Adipocyte (in vitro differentiated cells): ENCODE measurements at regions not wholly inside any gene's neighbourhood (a gene's known extent, or its start where the extent isn't known, plus 50 kb on each side); places are given as distances from the start of the nearest gene placed in this dataset.

Experiments used
- DNase-seq: peaks from one replicate; pipeline ENCODE4 v3.0.0-alpha.2; 2015; ENCODE audit warnings: low read depth
- H3K27me3 ChIP-seq: replicated peaks from 2 replicates; pipeline ENCODE4 v1.7.0; 2013; ENCODE audit warnings: mild to moderate bottlenecking, low read length, moderate library complexity; ENCODE audit not compliant: control insufficient read depth, insufficient read depth
- H3K36me3 ChIP-seq: 2 replicates; pipeline ENCODE4 v1.7.0; 2013; ENCODE audit warnings: low read length, mild to moderate bottlenecking, moderate library complexity; ENCODE audit not compliant: control insufficient read depth, insufficient read depth, severe bottlenecking
- H3K4me1 ChIP-seq: 2 replicates; pipeline ENCODE4 v1.7.0; 2013; ENCODE audit warnings: mild to moderate bottlenecking, low read length, moderate library complexity; ENCODE audit not compliant: control insufficient read depth, insufficient read depth
- H3K4me3 ChIP-seq: 2 replicates; pipeline ENCODE4 v1.7.0; 2013; ENCODE audit warnings: mild to moderate bottlenecking, low read length, moderate library complexity
- H3K9ac ChIP-seq: 2 replicates; pipeline ENCODE4 v1.7.0; 2013; ENCODE audit warnings: mild to moderate bottlenecking, low read length, moderate library complexity
- H3K9me3 ChIP-seq: 2 replicates; pipeline ENCODE4 v1.7.0; 2013; ENCODE audit warnings: mild to moderate bottlenecking, low read length, moderate library complexity; ENCODE audit not compliant: control insufficient read depth

- no peak overlapping the region for H3K9ac ChIP-seq
- no peaks in the 10 kb centered on the region for H3K27me3 ChIP-seq
- H3K4me1 ChIP-seq: peaks cover 20% of the 10 kb centered on the region
Observed at GRCh38 chr12:89935850-89936249, 227.2 kb upstream of the ATP2B1 start.

GRCh38 chr12:89933911-89934310, 225.3 kb upstream of the ATP2B1 start:
- Histone ChIP-seq H3K36me3 (no peaks in the 10 kb centered on the region), H3K4me3 (no peak overlapping the region), H3K27me3 (no peaks in the 10 kb centered on the region), H3K4me1 (peaks cover 20% of the 10 kb centered on the region), H3K9me3 (no peaks in the 10 kb centered on the region), H3K9ac (no peak overlapping the region)
- DNase-seq: no peak

More at GRCh38 chr12:89935850-89936249, 227.2 kb upstream of the ATP2B1 start:
- Histone ChIP-seq H3K36me3 (no peaks in the 10 kb centered on the region), H3K4me3 (no peak overlapping the region), H3K9me3 (no peaks in the 10 kb centered on the region)
- DNase-seq: no peak

- Histone ChIP-seq H3K4me3 (no peak overlapping the region), H3K27me3 (no peaks in the 10 kb centered on the region), H3K9me3 (no peaks in the 10 kb centered on the region), H3K36me3 (no peaks in the 10 kb centered on the region), H3K9ac (no peak overlapping the region), H3K4me1 (peaks cover 20% of the 10 kb centered on the region)
- DNase-seq: no peak
Observed at GRCh38 chr12:89932954-89933353, 224.3 kb upstream of the ATP2B1 start.

- Histone ChIP-seq H3K9ac (no peak overlapping the region), H3K4me1 (peaks cover 19% of the 10 kb centered on the region), H3K36me3 (no peaks in the 10 kb centered on the region), H3K27me3 (no peaks in the 10 kb centered on the region), H3K4me3 (no peak overlapping the region), H3K9me3 (no peaks in the 10 kb centered on the region)
- DNase-seq: no peak
Observed at GRCh38 chr12:89928467-89928866, 219.8 kb upstream of the ATP2B1 start.

GRCh38 chr12:89927226-89927698, 218.6 kb upstream of the ATP2B1 start:
- Histone ChIP-seq H3K9ac (no peak overlapping the region), H3K4me3 (no peak overlapping the region), H3K27me3 (no peaks in the 10 kb centered on the region), H3K9me3 (no peaks in the 10 kb centered on the region), H3K36me3 (no peaks in the 10 kb centered on the region), H3K4me1 (peaks cover 25% of the 10 kb centered on the region)
- no peak for DNase-seq

GRCh38 chr12:89924191-89924590, 215.6 kb upstream of the ATP2B1 start:
- Histone ChIP-seq H3K9ac (no peak overlapping the region), H3K36me3 (no peaks in the 10 kb centered on the region), H3K4me1 (peaks cover 25% of the 10 kb centered on the region), H3K9me3 (no peaks in the 10 kb centered on the region), H3K27me3 (no peaks in the 10 kb centered on the region), H3K4me3 (no peak overlapping the region)
- no peak for DNase-seq

- peaks cover 25% of the 10 kb centered on the region for H3K4me1 ChIP-seq
- H3K9me3 ChIP-seq: no peaks in the 10 kb centered on the region
- no peaks in the 10 kb centered on the region for H3K36me3 ChIP-seq
- H3K27me3 ChIP-seq: no peaks in the 10 kb centered on the region
- H3K4me3 ChIP-seq: peak overlapping the region; percentile 20
- DNase-seq: no peak
- peak overlapping the region; percentile 13 for H3K9ac ChIP-seq
Observed at GRCh38 chr12:89923091-89923490, 214.5 kb upstream of the ATP2B1 start.

- Histone ChIP-seq H3K4me3 (no peak overlapping the region), H3K9me3 (no peaks in the 10 kb centered on the region)
- DNase-seq: no peak
Observed at GRCh38 chr12:89920866-89921265, 212.2 kb upstream of the ATP2B1 start.

GRCh38 chr12:89919241-89919906, 210.7 kb upstream of the ATP2B1 start:
- no peak overlapping the region for H3K9ac ChIP-seq
- no peaks in the 10 kb centered on the region for H3K36me3 ChIP-seq
- H3K4me1 ChIP-seq: peaks cover 17% of the 10 kb centered on the region
- H3K4me3 ChIP-seq: no peak overlapping the region
- no peaks in the 10 kb centered on the region for H3K27me3 ChIP-seq
- H3K9me3 ChIP-seq: no peaks in the 10 kb centered on the region
- DNase-seq: no peak

More at GRCh38 chr12:89920866-89921265, 212.2 kb upstream of the ATP2B1 start:
- H3K9ac ChIP-seq: no peak overlapping the region
- no peaks in the 10 kb centered on the region for H3K36me3 ChIP-seq
- no peaks in the 10 kb centered on the region for H3K27me3 ChIP-seq
- H3K4me1 ChIP-seq: peaks cover 25% of the 10 kb centered on the region

- Histone ChIP-seq H3K27me3 (no peaks in the 10 kb centered on the region), H3K9ac (no peak overlapping the region), H3K4me3 (no peak overlapping the region), H3K36me3 (no peaks in the 10 kb centered on the region), H3K4me1 (peaks cover 6% of the 10 kb centered on the region), H3K9me3 (no peaks in the 10 kb centered on the region)
- DNase-seq: no peak
Observed at GRCh38 chr12:89918172-89918846, 209.7 kb upstream of the ATP2B1 start.

- DNase-seq: no peak
- Histone ChIP-seq H3K9ac (no peak overlapping the region), H3K4me1 (no peaks in the 10 kb centered on the region), H3K9me3 (peaks cover 2% of the 10 kb centered on the region), H3K4me3 (no peak overlapping the region), H3K36me3 (no peaks in the 10 kb centered on the region), H3K27me3 (no peaks in the 10 kb centered on the region)
Observed at GRCh38 chr12:89909753-89910152, 201.1 kb upstream of the ATP2B1 start.
